Spinal cord (tissue), 9 donors: ENCODE measurements at regions not wholly inside any gene's neighbourhood (a gene's known extent, or its start where the extent isn't known, plus 50 kb on each side); places are given as distances from the start of the nearest gene placed in this dataset.
A peak's percentile ranks its signal among the peaks of the same experiment; 100 is the strongest.

ENCODE experiments used
- DNase-seq, 6 donors: peaks; one replicate each; pipeline versions ENCODE4 v3.0.0 to v3.0.0-alpha.2; 2013 to 2015; ENCODE audit warnings: low spot score in 6 of 6, low read depth in 4 of 6
- H3K27ac ChIP-seq: one replicate; pipeline ENCODE4 v1.5.1; 2013; ENCODE audit warnings: low read depth, low read length, control low read depth
- H3K27me3 ChIP-seq: one replicate; pipeline ENCODE4 v1.6.1; 2013; ENCODE audit warnings: low read length; ENCODE audit not compliant: control insufficient read depth, insufficient read depth
- H3K36me3 ChIP-seq: one replicate; pipeline ENCODE4 v1.6.1; 2013; ENCODE audit warnings: low read length; ENCODE audit not compliant: control insufficient read depth, insufficient read depth
- H3K4me1 ChIP-seq: one replicate; pipeline ENCODE4 v1.6.1; 2013; ENCODE audit warnings: low read length; ENCODE audit not compliant: control insufficient read depth, insufficient read depth
- H3K4me3 ChIP-seq: one replicate; pipeline ENCODE4 v1.5.1; 2013; ENCODE audit warnings: low read depth, low read length, control low read depth
- H3K9me3 ChIP-seq: one replicate; pipeline ENCODE4 v1.6.1; 2013; ENCODE audit warnings: low read length; ENCODE audit not compliant: control insufficient read depth, insufficient read depth
- WGBS: methylation state at CpG from one replicate; pipeline ENCODE4 v1.1.5; 2013; ENCODE audit warnings: missing lambda C conversion rate; ENCODE audit not compliant: insufficient coverage; 5-methylcytosine and 5-hydroxymethylcytosine counted together
- donor health status: healthy.

- no peaks in the 10 kb centered on the region for H3K9me3 ChIP-seq
- H3K4me1 ChIP-seq, result no peaks in the 10 kb centered on the region
- H3K27ac ChIP-seq, result no peak overlapping the region
- WGBS, result no CpG with 5 or more reads among the region's 2 CpGs
- H3K4me3 ChIP-seq, result no peak overlapping the region
- no peaks in the 10 kb centered on the region for H3K36me3 ChIP-seq
- DNase-seq, result peak in 1 of 6 donors; percentile 13
- no peaks in the 10 kb centered on the region for H3K27me3 ChIP-seq
Observed at GRCh38 chr4:19941434-19941833, 310.3 kb upstream of the SLIT2 start.

- WGBS, result 86% methylated on average over 1 of the region's 1 CpG
- Histone ChIP-seq H3K36me3 (no peaks in the 10 kb centered on the region), H3K4me3 (no peak overlapping the region), H3K27ac (no peak overlapping the region), H3K9me3 (no peaks in the 10 kb centered on the region), H3K27me3 (no peaks in the 10 kb centered on the region), H3K4me1 (no peaks in the 10 kb centered on the region)
- no peak for DNase-seq
Observed at GRCh38 chr4:19940861-19941260, 310.8 kb upstream of the SLIT2 start.

DNA sequence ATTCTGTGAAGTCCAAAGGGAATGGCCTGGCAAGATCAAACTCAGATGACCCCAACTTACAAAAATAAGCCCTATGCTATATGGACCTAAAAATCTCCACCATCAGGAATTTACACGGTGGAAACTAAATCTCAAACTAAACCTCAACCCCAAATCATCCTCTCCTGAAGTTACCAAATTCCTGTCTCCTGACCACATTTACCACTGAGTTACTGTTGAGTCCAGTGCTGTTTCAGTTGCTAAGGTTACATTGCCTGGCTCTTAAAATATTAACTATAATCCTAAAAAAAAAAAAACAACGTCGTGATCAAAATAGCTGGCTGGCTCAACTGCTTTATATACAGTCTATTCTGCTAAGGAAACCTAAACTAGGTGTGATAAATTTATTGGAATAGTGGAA lies 315.2 kb upstream of the SLIT2 start:
- Histone ChIP-seq H3K4me1 (no peaks in the 10 kb centered on the region), H3K4me3 (no peak overlapping the region), H3K27me3 (no peaks in the 10 kb centered on the region), H3K36me3 (no peaks in the 10 kb centered on the region), H3K27ac (no peak overlapping the region), H3K9me3 (no peaks in the 10 kb centered on the region)
- no peak for DNase-seq
- WGBS, result 100% methylated on average over 1 of the region's 3 CpGs

- WGBS, result no CpG with 5 or more reads among the region's 3 CpGs
- Histone ChIP-seq H3K36me3 (no peaks in the 10 kb centered on the region), H3K9me3 (no peaks in the 10 kb centered on the region), H3K4me3 (no peak overlapping the region), H3K4me1 (no peaks in the 10 kb centered on the region), H3K27ac (no peak overlapping the region), H3K27me3 (no peaks in the 10 kb centered on the region)
- DNase-seq, result no peak
Observed at GRCh38 chr4:19930742-19931141, 321.0 kb upstream of the SLIT2 start.

GRCh38 chr4:19927381-19927780 lies 324.3 kb upstream of the SLIT2 start:
- WGBS, result 88% methylated on average over 3 of the region's 4 CpGs
- Histone ChIP-seq H3K9me3 (no peaks in the 10 kb centered on the region), H3K27me3 (no peaks in the 10 kb centered on the region), H3K4me1 (no peaks in the 10 kb centered on the region), H3K4me3 (no peak overlapping the region), H3K27ac (no peak overlapping the region), H3K36me3 (no peaks in the 10 kb centered on the region)
- no peak for DNase-seq

GRCh38 chr4:19925516-19925915 lies 326.2 kb upstream of the SLIT2 start:
- no peak overlapping the region for H3K27ac ChIP-seq
- H3K36me3 ChIP-seq, result no peaks in the 10 kb centered on the region
- H3K4me3 ChIP-seq, result no peak overlapping the region
- no peaks in the 10 kb centered on the region for H3K27me3 ChIP-seq
- no peaks in the 10 kb centered on the region for H3K4me1 ChIP-seq
- DNase-seq, result no peak
- H3K9me3 ChIP-seq, result no peaks in the 10 kb centered on the region

GRCh38 chr4:19924761-19925160 lies 326.9 kb upstream of the SLIT2 start:
- no CpG with 5 or more reads among the region's 1 CpG for WGBS
- DNase-seq, result peak in 1 of 6 donors; percentile 23
- H3K4me1 ChIP-seq, result no peaks in the 10 kb centered on the region

GRCh38 chr4:19915276-19915675 lies 336.4 kb upstream of the SLIT2 start:
- Histone ChIP-seq H3K4me1 (no peaks in the 10 kb centered on the region), H3K36me3 (no peaks in the 10 kb centered on the region), H3K27me3 (no peaks in the 10 kb centered on the region), H3K9me3 (peaks cover under 1% of the 10 kb centered on the region), H3K4me3 (no peak overlapping the region), H3K27ac (no peak overlapping the region)
- DNase-seq, result peak in 1 of 6 donors; percentile 72
- no CpG with 5 or more reads among the region's 3 CpGs for WGBS

More at GRCh38 chr4:19924761-19925160, 326.9 kb upstream of the SLIT2 start:
- Histone ChIP-seq H3K27me3 (no peaks in the 10 kb centered on the region), H3K9me3 (peaks cover 2% of the 10 kb centered on the region), H3K36me3 (no peaks in the 10 kb centered on the region), H3K27ac (no peak overlapping the region), H3K4me3 (no peak overlapping the region)

GRCh38 chr4:19913650-19914049 lies 338.1 kb upstream of the SLIT2 start:
- Histone ChIP-seq H3K27me3 (no peaks in the 10 kb centered on the region), H3K36me3 (no peaks in the 10 kb centered on the region), H3K27ac (no peak overlapping the region), H3K4me3 (no peak overlapping the region), H3K9me3 (no peaks in the 10 kb centered on the region), H3K4me1 (no peaks in the 10 kb centered on the region)
- no CpG with 5 or more reads among the region's 2 CpGs for WGBS
- DNase-seq, result no peak

DNA sequence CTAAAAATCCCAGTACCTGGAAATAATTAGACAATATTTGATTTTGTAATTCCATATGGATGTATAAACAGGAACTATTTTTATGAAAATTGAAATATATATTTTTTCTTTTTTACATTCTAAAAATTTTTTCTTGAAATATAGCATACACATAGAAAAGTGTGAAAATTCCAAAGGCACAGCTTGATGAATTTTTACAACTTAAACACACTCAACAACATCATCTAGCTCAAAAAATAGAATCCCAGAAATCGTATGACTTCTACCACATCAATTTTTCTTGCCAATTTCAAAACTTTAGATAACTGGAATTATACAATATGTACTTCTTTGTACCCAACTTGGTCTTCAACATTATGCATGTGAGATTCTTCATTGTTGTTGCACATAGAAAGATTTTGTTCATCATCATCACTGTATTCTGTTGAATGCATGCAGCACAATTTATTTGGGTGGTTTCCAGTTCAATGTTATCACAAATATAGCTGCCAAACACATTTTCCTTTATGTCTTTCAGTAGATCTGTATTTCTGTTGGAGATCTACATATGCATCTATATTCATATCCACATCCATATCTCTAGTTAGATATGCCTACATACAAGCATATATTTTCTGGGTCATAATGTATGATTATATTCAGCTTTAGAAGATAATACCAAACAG lies 340.7 kb upstream of the SLIT2 start:
- no CpG with 5 or more reads among the region's 1 CpG for WGBS
- DNase-seq, result peak in 1 of 6 donors; percentile 83

More for the DNA sequence above, 340.7 kb upstream of the SLIT2 start:
- H3K27me3 ChIP-seq, result no peaks in the 10 kb centered on the region
- H3K27ac ChIP-seq, result no peak overlapping the region
- no peaks in the 10 kb centered on the region for H3K36me3 ChIP-seq
- no peak overlapping the region for H3K4me3 ChIP-seq
- no peaks in the 10 kb centered on the region for H3K4me1 ChIP-seq
- H3K9me3 ChIP-seq, result no peaks in the 10 kb centered on the region
